ENCODE measurements at regions not wholly inside any gene's neighbourhood (a gene's known extent, or its start where the extent isn't known, plus 50 kb on each side); places are given as distances from the start of the nearest gene placed in this dataset.

- DNase-seq (ENCODE audit: low spot score): no peak
- Histone ChIP-seq H3K36me3 (no peaks in the 10 kb centered on the region), H3K4me1 (peaks cover 0 to 21% of the 10 kb centered on the region in 2 donors), H3K27me3 (no peaks in the 10 kb centered on the region), H3K9me3 (no peaks in the 10 kb centered on the region), H3K4me3 (no peak overlapping the region), H3K27ac (peak overlapping the region; percentile 31 to 64)
- no peak for TF ChIP-seq CTCF (IDR thresholded peaks at IDR 0.05)
Observed at GRCh38 chr12:19778797-19779196, 339.5 kb downstream of the AEBP2 start.

GRCh38 chr12:19779395-19780056 lies 340.2 kb downstream of the AEBP2 start:
- TF ChIP-seq CTCF (IDR thresholded peaks at IDR 0.05): peak in 1 of 2 donors; percentile 41
- Histone ChIP-seq H3K27me3 (no peaks in the 10 kb centered on the region), H3K27ac (peak overlapping the region; percentile 31 to 64), H3K9me3 (no peaks in the 10 kb centered on the region), H3K4me1 (peaks cover 0 to 21% of the 10 kb centered on the region in 2 donors), H3K36me3 (no peaks in the 10 kb centered on the region), H3K4me3 (no peak overlapping the region)
- DNase-seq (ENCODE audit: low spot score): no peak

- Histone ChIP-seq H3K27me3 (no peaks in the 10 kb centered on the region), H3K4me1 (peaks cover 0 to 21% of the 10 kb centered on the region in 2 donors), H3K36me3 (no peaks in the 10 kb centered on the region), H3K27ac (peak overlapping the region in 1 of 2 donors; percentile 64), H3K9me3 (no peaks in the 10 kb centered on the region), H3K4me3 (no peak overlapping the region)
- no peak for TF ChIP-seq CTCF (IDR thresholded peaks at IDR 0.05)
- DNase-seq (ENCODE audit: low spot score): no peak
Observed at GRCh38 chr12:19780460-19780859, 341.2 kb downstream of the AEBP2 start.

- TF ChIP-seq CTCF (IDR thresholded peaks at IDR 0.05): no peak
- Histone ChIP-seq H3K27me3 (no peaks in the 10 kb centered on the region), H3K9me3 (peaks cover 0 to 6% of the 10 kb centered on the region in 2 donors), H3K4me1 (peaks cover 0 to 16% of the 10 kb centered on the region in 2 donors), H3K4me3 (no peak overlapping the region), H3K27ac (no peak overlapping the region), H3K36me3 (no peaks in the 10 kb centered on the region)
- DNase-seq (ENCODE audit: low spot score): no peak
Observed at GRCh38 chr12:19783547-19784444, 344.5 kb downstream of the AEBP2 start.

- DNase-seq (ENCODE audit: low spot score): no peak
- H3K27ac ChIP-seq: no peak overlapping the region
- H3K4me1 ChIP-seq: no peaks in the 10 kb centered on the region
- no peaks in the 10 kb centered on the region for H3K27me3 ChIP-seq
- H3K4me3 ChIP-seq: no peak overlapping the region
- no peak for TF ChIP-seq CTCF (IDR thresholded peaks at IDR 0.05)
- peaks cover 0 to 6% of the 10 kb centered on the region in 2 donors for H3K9me3 ChIP-seq
- H3K36me3 ChIP-seq: no peaks in the 10 kb centered on the region
Observed at GRCh38 chr12:19792028-19792427, 352.7 kb downstream of the AEBP2 start.
